Mammary epithelial cell (primary cell): ENCODE measurements at regions not wholly inside any gene's neighbourhood (a gene's known extent, or its start where the extent isn't known, plus 50 kb on each side); places are given as distances from the start of the nearest gene placed in this dataset.

ENCODE experiments used
- EZH2 ChIP-seq: IDR thresholded peaks from 2 replicates; pipeline ENCODE4 v1.6.1; 2012; ENCODE audit warnings: low read length, inconsistent platforms, borderline replicate concordance
- TF ChIP-seq, protein P1 (sequence below), 2 donors: IDR thresholded peaks in 1 of 2; conservative IDR thresholded peaks in 1 of 2; 2 replicates each; pipeline ENCODE4 v1.5.1; 2011 to 2012; ENCODE audit warnings: inconsistent platforms in 2 of 2, low read length in 2 of 2, mild to moderate bottlenecking in 2 of 2, control low read depth in 1 of 2, low read depth in 1 of 2; ENCODE audit not compliant: insufficient read depth in 1 of 2; ENCODE audit errors: extremely low read depth in 1 of 2

DNA sequence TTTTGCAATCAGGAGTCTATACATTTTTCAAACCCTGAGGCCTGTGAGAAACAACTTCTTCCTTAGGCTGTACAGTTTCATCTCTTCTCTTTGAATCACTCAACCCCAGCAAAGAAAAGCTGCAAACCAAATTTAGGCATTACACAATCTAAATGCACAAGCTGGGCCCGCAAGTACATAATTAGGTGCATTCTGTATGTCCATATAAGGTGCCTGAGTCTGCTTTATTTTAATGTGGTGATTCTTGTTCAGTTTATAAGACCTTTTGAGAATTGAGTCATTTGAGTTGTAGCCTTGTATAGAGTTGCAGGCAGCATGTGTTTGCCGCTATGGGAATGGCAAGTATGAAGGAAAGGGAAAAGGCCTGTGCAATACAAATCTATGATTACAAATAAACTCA, 709.6 kb upstream of the MARCKS start:
- TF ChIP-seq, protein P1, sequence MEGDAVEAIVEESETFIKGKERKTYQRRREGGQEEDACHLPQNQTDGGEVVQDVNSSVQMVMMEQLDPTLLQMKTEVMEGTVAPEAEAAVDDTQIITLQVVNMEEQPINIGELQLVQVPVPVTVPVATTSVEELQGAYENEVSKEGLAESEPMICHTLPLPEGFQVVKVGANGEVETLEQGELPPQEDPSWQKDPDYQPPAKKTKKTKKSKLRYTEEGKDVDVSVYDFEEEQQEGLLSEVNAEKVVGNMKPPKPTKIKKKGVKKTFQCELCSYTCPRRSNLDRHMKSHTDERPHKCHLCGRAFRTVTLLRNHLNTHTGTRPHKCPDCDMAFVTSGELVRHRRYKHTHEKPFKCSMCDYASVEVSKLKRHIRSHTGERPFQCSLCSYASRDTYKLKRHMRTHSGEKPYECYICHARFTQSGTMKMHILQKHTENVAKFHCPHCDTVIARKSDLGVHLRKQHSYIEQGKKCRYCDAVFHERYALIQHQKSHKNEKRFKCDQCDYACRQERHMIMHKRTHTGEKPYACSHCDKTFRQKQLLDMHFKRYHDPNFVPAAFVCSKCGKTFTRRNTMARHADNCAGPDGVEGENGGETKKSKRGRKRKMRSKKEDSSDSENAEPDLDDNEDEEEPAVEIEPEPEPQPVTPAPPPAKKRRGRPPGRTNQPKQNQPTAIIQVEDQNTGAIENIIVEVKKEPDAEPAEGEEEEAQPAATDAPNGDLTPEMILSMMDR (conservative IDR thresholded peaks at IDR 0.05 in 1 of 2, IDR thresholded peaks at IDR 0.05 in 1 of 2; ENCODE audit: extremely low read depth in 1 of 2, insufficient read depth in 1 of 2, low read depth in 1 of 2, low read length in 2 of 2) = no peak
- TF ChIP-seq EZH2 = no peak
